K562 (cell line): ENCODE measurements at regions not wholly inside any gene's neighbourhood (a gene's known extent, or its start where the extent isn't known, plus 50 kb on each side); places are given as distances from the start of the nearest gene placed in this dataset.

Source experiments
- HDAC6 ChIP-seq: IDR thresholded peaks from 2 replicates; pipeline ENCODE4 v1.6.1; 2012; ENCODE audit warnings: low read depth, mild to moderate bottlenecking, control low read depth, inconsistent platforms, low read length, moderate library complexity
- PTBP1 ChIP-seq: fragments of 200-400 bp; formaldehyde crosslinking; IDR thresholded peaks from 2 replicates; pipeline ENCODE4 v1.6.1; 2017; ENCODE audit warnings: low read depth, low read length

GRCh38 chr16:63188086-63188771 is 1152.0 kb upstream of the CDH8 start:
- TF ChIP-seq PTBP1 (no peak), HDAC6 (no peak)
